Testis (tissue), 2 donors: ENCODE measurements at regions not wholly inside any gene's neighbourhood (a gene's known extent, or its start where the extent isn't known, plus 50 kb on each side); places are given as distances from the start of the nearest gene placed in this dataset.
"Not testable (repeated sequence)": the region's sequence is repeated elsewhere in the genome, so short reads cannot be mapped to it uniquely, and the experiment has no call there.

Source experiments
- DNase-seq: peaks from one replicate; pipeline ENCODE4 v3.0.0-alpha.2; 2019
- H3K27ac ChIP-seq, 2 donors: fragments of 200-600 bp; sonication (generic); one replicate each; pipeline ENCODE4 v1.5.1; 2019
- H3K27me3 ChIP-seq: fragments of 200-600 bp; sonication (generic); one replicate; pipeline ENCODE4 v1.5.1; 2019
- H3K36me3 ChIP-seq: fragments of 200-600 bp; sonication (generic); one replicate; pipeline ENCODE4 v1.5.1; 2017; ENCODE audit warnings: low read depth; ENCODE audit errors: missing control alignments
- H3K4me1 ChIP-seq: fragments of 200-600 bp; sonication (generic); one replicate; pipeline ENCODE4 v1.5.1; 2019
- H3K4me3 ChIP-seq, 2 donors: fragments of 200-600 bp; sonication (generic); one replicate each; pipeline ENCODE4 v1.5.1; 2017 to 2019
- H3K9me3 ChIP-seq: fragments of 200-600 bp; sonication (generic); one replicate; pipeline ENCODE4 v1.5.1; 2017
- CTCF ChIP-seq, 3 experiments: fragments of 450-650 bp in 2 of 3; fragments of 200-600 bp in 1 of 3; sonication (generic) in 1 of 3; IDR thresholded peaks; one replicate each; pipeline ENCODE4 v1.5.1; 2016 to 2019; ENCODE audit warnings: antibody characterized with exemption in 3 of 3, mild to moderate bottlenecking in 2 of 3, moderate library complexity in 1 of 3
- POLR2A ChIP-seq: fragments of 450-650 bp; IDR thresholded peaks from one replicate; pipeline ENCODE4 v1.6.1; 2017; ENCODE audit warnings: antibody characterized with exemption, mild to moderate bottlenecking, moderate library complexity
- WGBS, 2 donors: methylation state at CpG; one replicate each; pipeline ENCODE4 v1.1.5; 2018; 5-methylcytosine and 5-hydroxymethylcytosine counted together
- intact Hi-C: fragments of 100-400 bp; cut with DNase I; formaldehyde crosslinking; loops from one replicate; pipeline ENCODE4 v1.15.1; 2023; ENCODE audit warnings: low total_unique reads

- Histone ChIP-seq H3K4me1 (no peaks in the 10 kb centered on the region), H3K9me3 (no peaks in the 10 kb centered on the region), H3K4me3 (no peak overlapping the region), H3K27ac (no peak overlapping the region), H3K36me3 (no peaks in the 10 kb centered on the region), H3K27me3 (no peaks in the 10 kb centered on the region)
- TF ChIP-seq CTCF (IDR thresholded peaks at IDR 0.05): no peak
- TF ChIP-seq POLR2A: no peak
- no peak for DNase-seq
- 39 to 56% methylated on average over 4 of the region's 4 CpGs for WGBS, 2 donors
- intact Hi-C loops: no loop called here
Observed at GRCh38 chr6:165766457-165766856, 103.4 kb upstream of the PDE10A start.

GRCh38 chr6:165766026-165766425, 103.0 kb upstream of the PDE10A start:
- no peak for DNase-seq
- H3K9me3 ChIP-seq: no peaks in the 10 kb centered on the region
- no peak for TF ChIP-seq POLR2A
- TF ChIP-seq CTCF (IDR thresholded peaks at IDR 0.05): no peak
- intact Hi-C loops: no loop called here
- no peak overlapping the region for H3K4me3 ChIP-seq
- 63 to 76% methylated on average over 7 of the region's 7 CpGs for WGBS, 2 donors
- no peak overlapping the region for H3K27ac ChIP-seq
- H3K4me1 ChIP-seq: no peaks in the 10 kb centered on the region
- no peaks in the 10 kb centered on the region for H3K36me3 ChIP-seq
- no peaks in the 10 kb centered on the region for H3K27me3 ChIP-seq

GRCh38 chr6:165765256-165765655, 102.2 kb upstream of the PDE10A start:
- 73% methylated on average over 28 of the region's 33 CpGs; no CpG with 5 or more reads in 1 of the 2 donors for WGBS, 2 donors
- H3K4me3 ChIP-seq: peak overlapping the region in 1 of 2 donors; percentile 20
- H3K9me3 ChIP-seq, H3K27me3 ChIP-seq, H3K27ac ChIP-seq, H3K4me1 ChIP-seq, DNase-seq, intact Hi-C loops, H3K36me3 ChIP-seq: not testable (repeated sequence)

- no peak overlapping the region for H3K27ac ChIP-seq
- WGBS, 2 donors: 85 to 88% methylated on average over 6 of the region's 6 CpGs
- H3K9me3 ChIP-seq: no peaks in the 10 kb centered on the region
- no peaks in the 10 kb centered on the region for H3K36me3 ChIP-seq
- H3K4me1 ChIP-seq: no peaks in the 10 kb centered on the region
- no peak for DNase-seq
- intact Hi-C loops: no loop called here
- no peak overlapping the region for H3K4me3 ChIP-seq
- TF ChIP-seq POLR2A: no peak
- no peak for TF ChIP-seq CTCF (IDR thresholded peaks at IDR 0.05)
- no peaks in the 10 kb centered on the region for H3K27me3 ChIP-seq
Observed at GRCh38 chr6:165762876-165763275, 99.8 kb upstream of the PDE10A start.

GRCh38 chr6:165762125-165762524, 99.1 kb upstream of the PDE10A start:
- H3K27me3 ChIP-seq: no peaks in the 10 kb centered on the region
- no peak overlapping the region for H3K4me3 ChIP-seq
- TF ChIP-seq POLR2A: no peak
- no peak for TF ChIP-seq CTCF (IDR thresholded peaks at IDR 0.05)
- H3K4me1 ChIP-seq: no peaks in the 10 kb centered on the region
- no peaks in the 10 kb centered on the region for H3K36me3 ChIP-seq
- DNase-seq: no peak
- no peaks in the 10 kb centered on the region for H3K9me3 ChIP-seq
- intact Hi-C loops: no loop called here
- 78% methylated on average over 2 of the region's 2 CpGs for WGBS, 2 donors
- no peak overlapping the region for H3K27ac ChIP-seq
